CD14-positive monocyte (primary cell): ENCODE measurements at regions not wholly inside any gene's neighbourhood (a gene's known extent, or its start where the extent isn't known, plus 50 kb on each side); places are given as distances from the start of the nearest gene placed in this dataset.

Source experiments
- DNase-seq, 3 donors: peaks; one replicate each; pipeline ENCODE4 v3.0.0-alpha.2; 2011 to 2022
- H2AFZ ChIP-seq: 2 replicates; pipeline ENCODE4 v1.6.0; 2012; ENCODE audit warnings: mild to moderate bottlenecking, low read depth, low read length, inconsistent platforms; ENCODE audit not compliant: insufficient read depth, poor library complexity, severe bottlenecking
- H3K27ac ChIP-seq, 2 donors: 1 replicate in 1 of 2; 2 replicates in 1 of 2; pipeline ENCODE4 v1.5.1; 2012 to 2013; ENCODE audit warnings: low read length in 2 of 2, control low read depth in 1 of 2, inconsistent platforms in 1 of 2, low read depth in 1 of 2, mild to moderate bottlenecking in 1 of 2
- H3K27me3 ChIP-seq, 2 donors: one replicate each; pipeline versions ENCODE4 v1.6.0 to v1.6.1; 2011 to 2013; ENCODE audit warnings: low read length in 2 of 2; ENCODE audit not compliant: control insufficient read depth in 2 of 2, insufficient read depth in 2 of 2
- H3K36me3 ChIP-seq, 2 donors: replicated peaks in 1 of 2; 1 replicate in 1 of 2; 2 replicates in 1 of 2; pipeline versions ENCODE4 v1.5.1 to v1.6.1; 2012 to 2013; ENCODE audit warnings: low read length in 2 of 2, control low read depth in 1 of 2, inconsistent platforms in 1 of 2, mild to moderate bottlenecking in 1 of 2; ENCODE audit not compliant: insufficient read depth in 2 of 2, control insufficient read depth in 1 of 2
- H3K4me1 ChIP-seq, 2 donors: 1 replicate in 1 of 2; 2 replicates in 1 of 2; pipeline versions ENCODE4 v1.5.1 to v1.6.1; 2012 to 2013; ENCODE audit warnings: low read length in 2 of 2, control low read depth in 1 of 2, inconsistent platforms in 1 of 2, mild to moderate bottlenecking in 1 of 2, moderate library complexity in 1 of 2; ENCODE audit not compliant: insufficient read depth in 2 of 2, control insufficient read depth in 1 of 2
- H3K4me2 ChIP-seq: replicated peaks from 2 replicates; pipeline ENCODE3; 2012; ENCODE audit warnings: low read length, moderate library complexity, mild to moderate bottlenecking; ENCODE audit not compliant: poor library complexity, severe bottlenecking; ENCODE audit errors: extremely low read depth
- H3K4me3 ChIP-seq, 3 experiments: fragments of 200-600 bp in 1 of 3; sonication (generic) in 1 of 3; replicated peaks in 1 of 3; 1 replicate in 2 of 3; 2 replicates in 1 of 3; pipeline ENCODE4 v1.5.1; 2011 to 2013; ENCODE audit warnings: low read length in 3 of 3, mild to moderate bottlenecking in 3 of 3, control low read depth in 2 of 3, low read depth in 2 of 3, inconsistent platforms in 1 of 3, moderate library complexity in 1 of 3
- H3K79me2 ChIP-seq: 2 replicates; pipeline ENCODE4 v1.6.0; 2012; ENCODE audit warnings: mild to moderate bottlenecking, control low read depth, inconsistent platforms, low read length, moderate library complexity; ENCODE audit not compliant: insufficient read depth
- H3K9ac ChIP-seq: 2 replicates; pipeline ENCODE4 v1.6.0; 2017; ENCODE audit warnings: low read length, mild to moderate bottlenecking; ENCODE audit not compliant: insufficient read depth, poor library complexity, severe bottlenecking
- H3K9me3 ChIP-seq, 2 donors: replicated peaks in 1 of 2; 1 replicate in 1 of 2; 2 replicates in 1 of 2; pipeline versions ENCODE4 v1.5.1 to v1.6.1; 2012 to 2013; ENCODE audit warnings: low read length in 2 of 2, control low read depth in 1 of 2; ENCODE audit not compliant: control insufficient read depth in 1 of 2, insufficient read depth in 1 of 2
- H4K20me1 ChIP-seq: 2 replicates; pipeline ENCODE4 v1.6.0; 2012; ENCODE audit warnings: mild to moderate bottlenecking, low read length, control low read depth, moderate library complexity; ENCODE audit not compliant: insufficient read depth
- H3K27ac Mint-ChIP-seq, 7 donors: one replicate each; pipeline ENCODE4 v1.8.0; 2020; ENCODE audit warnings: mild to moderate bottlenecking in 7 of 7, mixed read lengths in 7 of 7, moderate library complexity in 6 of 7, inconsistent platforms in 2 of 7
- H3K27me3 Mint-ChIP-seq, 3 donors: one replicate each; pipeline ENCODE4 v1.8.0; 2021 to 2022; ENCODE audit warnings: low read depth in 3 of 3, mild to moderate bottlenecking in 3 of 3, mixed read lengths in 3 of 3, moderate library complexity in 3 of 3, inconsistent platforms in 1 of 3
- H3K36me3 Mint-ChIP-seq, 2 donors: one replicate each; pipeline ENCODE4 v1.8.0; 2020; ENCODE audit warnings: mixed read lengths in 2 of 2, inconsistent platforms in 1 of 2, mild to moderate bottlenecking in 1 of 2
- H3K4me1 Mint-ChIP-seq: one replicate; pipeline ENCODE4 v1.8.0; 2020; ENCODE audit warnings: mild to moderate bottlenecking, mixed read lengths
- H3K4me3 Mint-ChIP-seq, 2 donors: one replicate each; pipeline ENCODE4 v1.8.0; 2020; ENCODE audit warnings: mild to moderate bottlenecking in 2 of 2, mixed read lengths in 2 of 2, moderate library complexity in 1 of 2
- H3K9me3 Mint-ChIP-seq, 7 donors: one replicate each; pipeline ENCODE4 v1.8.0; 2020 to 2022; ENCODE audit warnings: mixed read lengths in 7 of 7, mild to moderate bottlenecking in 6 of 7, moderate library complexity in 6 of 7, inconsistent platforms in 2 of 7
- WGBS: methylation state at CpG from one replicate; pipeline ENCODE4 v1.1.5; 2013; ENCODE audit warnings: missing lambda C conversion rate; ENCODE audit not compliant: insufficient coverage; 5-methylcytosine and 5-hydroxymethylcytosine counted together
- intact Hi-C, 2 donors: fragments of 100-400 bp; cut with micrococcal nuclease; formaldehyde crosslinking; loops; one replicate each; pipeline versions ENCODE4 v1.15.0 to v1.15.1; 2023
- TF ChIP-seq, protein P1 (sequence below): fragments of 200-600 bp; IDR thresholded peaks from one replicate; pipeline ENCODE4 v1.8.0; 2022; ENCODE audit warnings: antibody characterized with exemption, mild to moderate bottlenecking

- Histone ChIP-seq H3K9me3 (no peaks in the 10 kb centered on the region), H3K27me3 (peaks cover 0 to 12% of the 10 kb centered on the region in 2 donors), H4K20me1 (no peaks in the 10 kb centered on the region), H2AFZ (no peak overlapping the region), H3K4me1 (peaks cover 18 to 39% of the 10 kb centered on the region in 2 donors), H3K79me2 (no peaks in the 10 kb centered on the region), H3K4me3 (no peak overlapping the region), H3K9ac (no peak overlapping the region), H3K4me2 (no peak overlapping the region), H3K27ac (no peak overlapping the region), H3K36me3 (no peaks in the 10 kb centered on the region)
- Mint-ChIP-seq H3K27me3 (peaks cover 12 to 18% (median 16%) of the 10 kb centered on the region in 3 donors), H3K4me1 (peaks cover 31% of the 10 kb centered on the region), H3K27ac (no peak overlapping the region), H3K36me3 (peaks cover 0 to 2% of the 10 kb centered on the region in 2 donors), H3K4me3 (no peak overlapping the region), H3K9me3 (peaks cover 0 to 4% (median 0%) of the 10 kb centered on the region in 7 donors)
- no peak for DNase-seq
- WGBS, result 96% methylated on average over 3 of the region's 13 CpGs
- intact Hi-C loops, result loop anchor here in 1 of 2 donors (10.0 kb wide), 1 partner anchor 264 kb away; the partner anchor contains the start of gene GTSE1
- TF ChIP-seq, protein P1, sequence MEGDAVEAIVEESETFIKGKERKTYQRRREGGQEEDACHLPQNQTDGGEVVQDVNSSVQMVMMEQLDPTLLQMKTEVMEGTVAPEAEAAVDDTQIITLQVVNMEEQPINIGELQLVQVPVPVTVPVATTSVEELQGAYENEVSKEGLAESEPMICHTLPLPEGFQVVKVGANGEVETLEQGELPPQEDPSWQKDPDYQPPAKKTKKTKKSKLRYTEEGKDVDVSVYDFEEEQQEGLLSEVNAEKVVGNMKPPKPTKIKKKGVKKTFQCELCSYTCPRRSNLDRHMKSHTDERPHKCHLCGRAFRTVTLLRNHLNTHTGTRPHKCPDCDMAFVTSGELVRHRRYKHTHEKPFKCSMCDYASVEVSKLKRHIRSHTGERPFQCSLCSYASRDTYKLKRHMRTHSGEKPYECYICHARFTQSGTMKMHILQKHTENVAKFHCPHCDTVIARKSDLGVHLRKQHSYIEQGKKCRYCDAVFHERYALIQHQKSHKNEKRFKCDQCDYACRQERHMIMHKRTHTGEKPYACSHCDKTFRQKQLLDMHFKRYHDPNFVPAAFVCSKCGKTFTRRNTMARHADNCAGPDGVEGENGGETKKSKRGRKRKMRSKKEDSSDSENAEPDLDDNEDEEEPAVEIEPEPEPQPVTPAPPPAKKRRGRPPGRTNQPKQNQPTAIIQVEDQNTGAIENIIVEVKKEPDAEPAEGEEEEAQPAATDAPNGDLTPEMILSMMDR, result no peak
Measured at GRCh38 chr22:46031066-46031465, 54.1 kb upstream of the WNT7B start.

- H3K27me3 Mint-ChIP-seq, result peaks cover 7 to 13% (median 12%) of the 10 kb centered on the region in 3 donors
Measured at GRCh38 chr22:46031557-46031956, 54.6 kb upstream of the WNT7B start.

More at GRCh38 chr22:46031557-46031956, 54.6 kb upstream of the WNT7B start:
- Mint-ChIP-seq H3K9me3 (peaks cover 0 to 4% (median 0%) of the 10 kb centered on the region in 7 donors), H3K4me3 (peak overlapping the region in 1 of 2 donors; percentile 15), H3K36me3 (peaks cover 0 to 2% of the 10 kb centered on the region in 2 donors), H3K27ac (peak overlapping the region in 3 of 7 donors; percentile 26 to 68 (median 40)), H3K4me1 (peaks cover 33% of the 10 kb centered on the region)
- TF ChIP-seq, protein P1, result no peak
- H2AFZ ChIP-seq, result no peak overlapping the region
- no peak overlapping the region for H3K9ac ChIP-seq
- peaks cover 22 to 39% of the 10 kb centered on the region in 2 donors for H3K4me1 ChIP-seq
- intact Hi-C loops, result loop anchor here in 1 of 2 donors (10.0 kb wide), 1 partner anchor 263 kb away; the partner anchor contains the start of gene GTSE1
- H3K4me3 ChIP-seq, result no peak overlapping the region
- no peak overlapping the region for H3K27ac ChIP-seq
- peaks cover 3% of the 10 kb centered on the region for H3K79me2 ChIP-seq
- no peaks in the 10 kb centered on the region for H3K9me3 ChIP-seq
- DNase-seq, result no peak
- H3K27me3 ChIP-seq, result peaks cover 0 to 9% of the 10 kb centered on the region in 2 donors
- peak overlapping the region; percentile 9 for H3K4me2 ChIP-seq
- no peaks in the 10 kb centered on the region for H4K20me1 ChIP-seq
- 50% methylated on average over 2 of the region's 2 CpGs for WGBS
- no peaks in the 10 kb centered on the region for H3K36me3 ChIP-seq
